Endothelial cell of umbilical vein (primary cell): ENCODE measurements at regions not wholly inside any gene's neighbourhood (a gene's known extent, or its start where the extent isn't known, plus 50 kb on each side); places are given as distances from the start of the nearest gene placed in this dataset.

ENCODE experiments used
- BruUV-seq: library from RNA; stranded (reverse); fragments of 400-500 nt; replicated peaks from 2 replicates; lab custom pipeline; 2021; lab: Mats Ljungman, UMichigan
- CTCF ChIA-PET: fragments of 300-600, 350-600 bp; sonication (Branson Sonifier 250); formaldehyde crosslinking; loops from one replicate; lab custom pipeline; 2021; ENCODE audit warnings: antibody characterized with exemption, inconsistent platforms; lab: Charles Lee
- POLR2A ChIA-PET: fragments of 300-600, 350-600 bp; sonication (Branson Sonifier 250); formaldehyde crosslinking; loops from one replicate; lab custom pipeline; 2021; ENCODE audit warnings: antibody characterized with exemption, inconsistent platforms; lab: Charles Lee
- DNase-seq: peaks from one replicate; pipeline ENCODE4 v3.0.0-alpha.2; 2011; ENCODE audit warnings: low read depth, low spot score
- FAIRE-seq: peaks from 2 replicates; lab custom pipeline; 2011; peaks lifted over from hg19 to GRCh38; lab: Jason Lieb, UNC
- H2AFZ ChIP-seq: 2 replicates; pipeline ENCODE4 v1.6.0; 2012; ENCODE audit warnings: low read depth, low read length, control low read depth, inconsistent platforms
- H3K27ac ChIP-seq: 2 replicates; pipeline ENCODE4 v1.5.1; 2011; ENCODE audit warnings: low read depth, mild to moderate bottlenecking, control low read depth, low read length, moderate library complexity; ENCODE audit not compliant: insufficient read depth
- H3K27me3 ChIP-seq, 2 experiments: 2 replicates each; pipeline versions ENCODE4 v1.6.0 to v1.6.1; 2011; ENCODE audit warnings: low read length in 2 of 2, mixed read lengths in 1 of 2; ENCODE audit not compliant: control insufficient read depth in 2 of 2, insufficient read depth in 2 of 2
- H3K36me3 ChIP-seq, 2 experiments: 2 replicates in 1 of 2; 3 replicates in 1 of 2; pipeline ENCODE4 v1.5.1; 2011; ENCODE audit warnings: low read length in 2 of 2, mild to moderate bottlenecking in 1 of 2, moderate library complexity in 1 of 2; ENCODE audit not compliant: control insufficient read depth in 2 of 2, insufficient read depth in 2 of 2; ENCODE audit errors: extremely low read depth in 1 of 2
- H3K4me1 ChIP-seq: 3 replicates; pipeline ENCODE4 v1.5.1; 2011; ENCODE audit warnings: mild to moderate bottlenecking, low read length; ENCODE audit not compliant: control insufficient read depth, insufficient read depth; ENCODE audit errors: extremely low read depth
- H3K4me2 ChIP-seq: 2 replicates; pipeline ENCODE4 v1.6.1; 2011; ENCODE audit warnings: low read length, control low read depth, mixed read lengths; ENCODE audit not compliant: insufficient read depth
- H3K4me3 ChIP-seq, 3 experiments: fragments of 200-600 bp in 1 of 3; sonication (generic), shearing (Covaris generic) in 1 of 3; replicated peaks in 1 of 3; 2 replicates each; pipeline ENCODE4 v1.5.1; 2011 to 2016; ENCODE audit warnings: control low read depth in 3 of 3, low read length in 3 of 3, mild to moderate bottlenecking in 2 of 3, inconsistent platforms in 1 of 3, low read depth in 1 of 3, moderate library complexity in 1 of 3; ENCODE audit not compliant: insufficient read depth in 1 of 3
- H3K79me2 ChIP-seq: 2 replicates; pipeline ENCODE4 v1.6.0; 2012; ENCODE audit warnings: low read length, inconsistent platforms; ENCODE audit not compliant: control insufficient read depth, insufficient read depth
- H3K9ac ChIP-seq: replicated peaks from 2 replicates; pipeline ENCODE3; 2011; ENCODE audit warnings: low read length, control low read depth; ENCODE audit not compliant: insufficient read depth; ENCODE audit errors: extremely low read depth
- H3K9me1 ChIP-seq: replicated peaks from 3 replicates; pipeline ENCODE4 v1.6.0; 2011; ENCODE audit warnings: mild to moderate bottlenecking, low read length; ENCODE audit not compliant: control insufficient read depth, insufficient read depth; ENCODE audit errors: extremely low read depth
- H3K9me3 ChIP-seq: replicated peaks from 2 replicates; pipeline ENCODE4 v1.5.1; 2012; ENCODE audit warnings: low read length, inconsistent platforms; ENCODE audit not compliant: control insufficient read depth, insufficient read depth
- H4K20me1 ChIP-seq: replicated peaks from 2 replicates; pipeline ENCODE3; 2011; ENCODE audit warnings: mild to moderate bottlenecking, low read length; ENCODE audit not compliant: control insufficient read depth, insufficient read depth; ENCODE audit errors: extremely low read depth
- EZH2 ChIP-seq: IDR thresholded peaks from 2 replicates; pipeline ENCODE4 v1.6.1; 2012; ENCODE audit warnings: borderline replicate concordance, low read depth, mild to moderate bottlenecking, moderate library complexity, low read length, inconsistent platforms; ENCODE audit not compliant: severe bottlenecking
- FOS ChIP-seq: IDR thresholded peaks from 2 replicates; pipeline ENCODE4 v1.6.1; 2011; ENCODE audit warnings: mild to moderate bottlenecking, low read length, moderate library complexity, borderline replicate concordance; ENCODE audit not compliant: insufficient read depth
- GATA2 ChIP-seq: IDR thresholded peaks from 2 replicates; pipeline ENCODE4 v1.7.0; 2011; ENCODE audit warnings: low read depth, mild to moderate bottlenecking, moderate library complexity, mixed read lengths, low read length; ENCODE audit not compliant: insufficient read length, insufficient read depth
- JUN ChIP-seq: IDR thresholded peaks from 2 replicates; pipeline ENCODE4 v1.6.1; 2011; ENCODE audit warnings: borderline replicate concordance, low read depth; ENCODE audit not compliant: insufficient read length, insufficient read depth
- MYC ChIP-seq: IDR thresholded peaks from one replicate; pipeline ENCODE4 v1.6.1; 2011; ENCODE audit warnings: mild to moderate bottlenecking, low read depth, low read length
- POLR2A ChIP-seq: IDR thresholded peaks from 2 replicates; pipeline ENCODE4 v1.6.1; 2012; ENCODE audit warnings: low read depth, mild to moderate bottlenecking, control low read depth, low read length
- POLR2AphosphoS5 ChIP-seq: IDR thresholded peaks from 2 replicates; pipeline ENCODE4 v1.6.1; 2012; ENCODE audit warnings: low read depth, mild to moderate bottlenecking, control low read depth, low read length, moderate library complexity; ENCODE audit not compliant: insufficient read depth
- dilution Hi-C: fragments of 300-500 bp; cut with MboI; formaldehyde crosslinking; loops from one replicate; pipeline ENCODE4 v1.15.0; 2019; ENCODE audit warnings: low sequenced_read_pairs; ENCODE audit not compliant: extremely low pct_ligation_motif_present
- intact Hi-C: fragments of 100-400 bp; cut with micrococcal nuclease; formaldehyde crosslinking; loops from one replicate; pipeline ENCODE4 v1.10.0; 2022
- TF ChIP-seq, protein P1 (sequence below), 2 donors: IDR thresholded peaks; 1 replicate in 1 of 2; 2 replicates in 1 of 2; pipeline ENCODE4 v1.5.1; 2011; ENCODE audit warnings: low read length in 2 of 2, mild to moderate bottlenecking in 2 of 2, moderate library complexity in 2 of 2, control low read depth in 1 of 2, inconsistent platforms in 1 of 2, low read depth in 1 of 2; ENCODE audit not compliant: insufficient read depth in 1 of 2; ENCODE audit errors: extremely low read depth in 1 of 2
- TF ChIP-seq, protein P2 (sequence below): IDR thresholded peaks from 2 replicates; pipeline ENCODE4 v1.6.1; 2011; ENCODE audit not compliant: insufficient read depth, insufficient read length

DNA sequence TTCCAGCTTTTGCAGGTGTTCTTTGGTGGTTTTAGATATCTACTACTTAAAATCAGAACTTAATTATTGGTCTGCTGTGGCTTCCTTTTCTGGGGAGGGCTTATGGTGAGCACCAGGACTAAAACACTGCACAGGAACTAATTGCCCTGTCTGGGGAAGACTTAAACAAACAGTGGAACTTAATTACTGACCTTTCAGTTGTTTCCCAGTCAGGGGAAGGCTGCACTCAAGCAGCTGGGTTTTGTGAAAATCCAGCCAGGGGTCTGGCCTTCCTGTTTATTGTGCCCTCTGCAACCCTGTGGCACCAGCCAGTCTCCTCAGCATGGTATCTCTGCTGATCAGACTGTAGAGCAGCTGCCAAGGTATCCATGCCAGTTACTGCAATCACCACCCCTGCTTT, 398.2 kb downstream of the ADCYAP1 start:
- Histone ChIP-seq H3K4me1 (no peaks in the 10 kb centered on the region), H3K9me3 (no peaks in the 10 kb centered on the region), H3K36me3 (no peaks in the 10 kb centered on the region), H3K9ac (no peak overlapping the region), H4K20me1 (no peaks in the 10 kb centered on the region), H3K79me2 (no peaks in the 10 kb centered on the region), H3K4me2 (no peak overlapping the region), H3K4me3 (no peak overlapping the region), H3K27ac (no peak overlapping the region), H3K27me3 (no peaks in the 10 kb centered on the region), H3K9me1 (no peaks in the 10 kb centered on the region), H2AFZ (no peak overlapping the region)
- ChIA-PET POLR2A (no interaction called here), CTCF (no interaction called here)
- DNase-seq = no peak
- BruUV-seq = no TSS peak
- TF ChIP-seq MYC (no peak), FOS (no peak), GATA2 (no peak), POLR2AphosphoS5 (no peak), EZH2 (no peak), POLR2A (no peak), JUN (no peak)
- TF ChIP-seq, protein P1, sequence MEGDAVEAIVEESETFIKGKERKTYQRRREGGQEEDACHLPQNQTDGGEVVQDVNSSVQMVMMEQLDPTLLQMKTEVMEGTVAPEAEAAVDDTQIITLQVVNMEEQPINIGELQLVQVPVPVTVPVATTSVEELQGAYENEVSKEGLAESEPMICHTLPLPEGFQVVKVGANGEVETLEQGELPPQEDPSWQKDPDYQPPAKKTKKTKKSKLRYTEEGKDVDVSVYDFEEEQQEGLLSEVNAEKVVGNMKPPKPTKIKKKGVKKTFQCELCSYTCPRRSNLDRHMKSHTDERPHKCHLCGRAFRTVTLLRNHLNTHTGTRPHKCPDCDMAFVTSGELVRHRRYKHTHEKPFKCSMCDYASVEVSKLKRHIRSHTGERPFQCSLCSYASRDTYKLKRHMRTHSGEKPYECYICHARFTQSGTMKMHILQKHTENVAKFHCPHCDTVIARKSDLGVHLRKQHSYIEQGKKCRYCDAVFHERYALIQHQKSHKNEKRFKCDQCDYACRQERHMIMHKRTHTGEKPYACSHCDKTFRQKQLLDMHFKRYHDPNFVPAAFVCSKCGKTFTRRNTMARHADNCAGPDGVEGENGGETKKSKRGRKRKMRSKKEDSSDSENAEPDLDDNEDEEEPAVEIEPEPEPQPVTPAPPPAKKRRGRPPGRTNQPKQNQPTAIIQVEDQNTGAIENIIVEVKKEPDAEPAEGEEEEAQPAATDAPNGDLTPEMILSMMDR (IDR thresholded peaks at IDR 0.05; ENCODE audit: extremely low read depth in 1 of 2, insufficient read depth in 1 of 2, low read depth in 1 of 2, low read length in 2 of 2) = no peak
- TF ChIP-seq, protein P2, sequence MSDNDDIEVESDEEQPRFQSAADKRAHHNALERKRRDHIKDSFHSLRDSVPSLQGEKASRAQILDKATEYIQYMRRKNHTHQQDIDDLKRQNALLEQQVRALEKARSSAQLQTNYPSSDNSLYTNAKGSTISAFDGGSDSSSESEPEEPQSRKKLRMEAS = no peak
- no peak for FAIRE-seq
- dilution Hi-C loops (no loop called here), intact Hi-C loops (no loop called here)
